ENCODE measurements at regions not wholly inside any gene's neighbourhood (a gene's known extent, or its start where the extent isn't known, plus 50 kb on each side); places are given as distances from the start of the nearest gene placed in this dataset.

DNA sequence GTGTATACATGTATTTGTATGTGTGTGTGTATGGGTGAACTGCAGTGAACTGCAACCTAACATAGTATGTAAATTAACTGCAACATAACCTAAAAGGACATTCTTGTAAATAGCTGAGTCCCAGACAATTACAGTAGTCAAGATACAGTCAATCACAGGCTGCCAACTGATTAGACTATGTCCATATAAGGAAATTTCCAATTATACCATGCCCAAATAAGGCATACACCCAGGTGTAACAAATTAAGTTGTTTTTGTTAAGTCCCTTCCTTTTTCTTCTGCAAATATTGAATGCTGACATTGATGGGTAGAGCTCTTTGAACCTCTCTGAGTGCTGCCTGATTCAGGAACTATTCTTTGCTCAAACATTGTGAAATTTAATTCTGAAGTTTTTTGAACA is 594.6 kb upstream of the FAM174A start:
- H3K27ac ChIP-seq = no peak overlapping the region
- TF ChIP-seq POLR2A (IDR thresholded peaks at IDR 0.05) (no peak), CTCF (IDR thresholded peaks at IDR 0.05) (no peak)
- DNase-seq = no peak
- no peaks in the 10 kb centered on the region for H3K36me3 ChIP-seq
- intact Hi-C loops (cut with DNase I; ENCODE audit: low total_unique reads) = no loop called here
- H3K9me3 ChIP-seq = no peaks in the 10 kb centered on the region
- no peak overlapping the region for H3K4me3 ChIP-seq
- no peaks in the 10 kb centered on the region for H3K27me3 ChIP-seq
- no peaks in the 10 kb centered on the region for H3K4me1 ChIP-seq

DNA sequence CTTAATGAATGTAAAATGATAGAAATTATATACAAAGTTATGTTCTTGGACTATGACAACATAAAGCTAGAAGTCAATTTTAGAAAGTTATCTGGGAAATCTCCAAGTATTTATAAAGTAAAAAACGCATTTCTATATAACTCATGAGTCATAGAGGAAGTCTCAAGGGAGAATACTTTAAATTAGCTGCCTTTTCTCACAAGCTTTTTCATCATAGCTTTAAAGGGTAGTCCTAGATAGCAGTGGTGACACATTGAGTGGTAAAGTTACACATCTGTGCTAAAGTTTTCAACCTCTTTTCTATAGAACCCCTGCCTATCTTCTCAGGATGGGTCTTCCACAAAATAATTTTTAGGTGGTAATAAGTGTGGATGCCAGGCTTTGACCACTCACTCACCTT is 598.3 kb upstream of the FAM174A start:
- H3K36me3 ChIP-seq = no peaks in the 10 kb centered on the region
- H3K27ac ChIP-seq = no peak overlapping the region
- no peaks in the 10 kb centered on the region for H3K27me3 ChIP-seq
- H3K4me1 ChIP-seq = no peaks in the 10 kb centered on the region
- DNase-seq = no peak
- no peaks in the 10 kb centered on the region for H3K9me3 ChIP-seq
- intact Hi-C loops (cut with DNase I; ENCODE audit: low total_unique reads) = no loop called here
- TF ChIP-seq CTCF (IDR thresholded peaks at IDR 0.05) (no peak), POLR2A (IDR thresholded peaks at IDR 0.05) (no peak)
- no peak overlapping the region for H3K4me3 ChIP-seq

GRCh38 chr5:99929806-99930135 is 605.4 kb upstream of the FAM174A start:
- DNase-seq = no peak
- no peaks in the 10 kb centered on the region for H3K4me1 ChIP-seq
- TF ChIP-seq POLR2A (IDR thresholded peaks at IDR 0.05) (no peak), CTCF (IDR thresholded peaks at IDR 0.05) (no peak)
- H3K27me3 ChIP-seq = no peaks in the 10 kb centered on the region
- no peak overlapping the region for H3K27ac ChIP-seq
- no peak overlapping the region for H3K4me3 ChIP-seq
- no peaks in the 10 kb centered on the region for H3K9me3 ChIP-seq
- intact Hi-C loops (cut with DNase I; ENCODE audit: low total_unique reads) = no loop called here
- H3K36me3 ChIP-seq = no peaks in the 10 kb centered on the region

GRCh38 chr5:99929067-99929805 is 605.9 kb upstream of the FAM174A start:
- Histone ChIP-seq H3K4me3 (no peak overlapping the region), H3K9me3 (no peaks in the 10 kb centered on the region), H3K27me3 (no peaks in the 10 kb centered on the region), H3K27ac (no peak overlapping the region), H3K36me3 (no peaks in the 10 kb centered on the region), H3K4me1 (no peaks in the 10 kb centered on the region)
- DNase-seq = no peak
- TF ChIP-seq POLR2A (IDR thresholded peaks at IDR 0.05) = no peak
- intact Hi-C loops (cut with DNase I; ENCODE audit: low total_unique reads) = no loop called here

DNA sequence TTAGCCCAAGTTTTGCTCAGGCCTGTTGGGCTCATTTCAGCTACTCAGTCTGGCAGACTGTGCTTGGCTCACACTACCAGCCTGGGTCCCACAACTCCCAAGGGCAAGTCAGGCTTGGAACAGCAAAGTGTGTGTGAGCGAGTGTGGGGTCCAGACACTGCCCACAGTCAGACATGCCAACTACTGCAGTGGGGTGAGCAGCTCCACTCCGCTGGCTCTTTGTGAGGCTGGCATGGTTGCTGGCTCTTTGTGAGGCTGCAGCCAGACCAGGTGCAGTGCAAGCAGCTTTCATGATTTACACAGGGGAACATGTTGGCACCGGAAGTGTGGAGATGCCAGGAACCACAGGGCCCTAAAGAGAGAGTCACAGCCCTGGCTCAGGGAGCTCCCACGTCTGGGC is 606.7 kb upstream of the FAM174A start:
- no peak for DNase-seq
- Histone ChIP-seq H3K36me3 (no peaks in the 10 kb centered on the region), H3K27me3 (no peaks in the 10 kb centered on the region), H3K27ac (no peak overlapping the region), H3K4me1 (no peaks in the 10 kb centered on the region), H3K9me3 (no peaks in the 10 kb centered on the region), H3K4me3 (no peak overlapping the region)
- TF ChIP-seq CTCF (IDR thresholded peaks at IDR 0.05) = no peak
- TF ChIP-seq POLR2A (IDR thresholded peaks at IDR 0.05) = no peak
- intact Hi-C loops (cut with DNase I; ENCODE audit: low total_unique reads) = no loop called here

DNA sequence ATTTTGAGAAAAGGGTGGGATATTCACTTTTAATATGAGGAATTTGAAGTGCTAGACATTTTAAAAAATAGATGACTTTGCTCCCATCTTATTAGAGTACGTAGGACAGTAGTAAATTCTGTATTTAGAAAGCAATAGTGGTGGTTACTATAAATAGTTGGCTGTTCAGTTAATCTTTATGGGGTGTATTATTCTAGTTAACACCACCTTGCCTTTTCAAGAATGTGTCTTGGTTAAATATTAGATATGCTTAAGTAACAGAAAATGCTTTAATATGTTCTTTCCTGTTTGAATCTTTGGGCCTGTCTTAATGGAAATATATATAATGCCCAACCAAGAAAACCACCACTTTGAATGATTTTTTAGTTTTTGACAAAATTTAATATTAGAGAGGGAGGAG is 608.7 kb upstream of the FAM174A start:
- Histone ChIP-seq H3K4me1 (no peaks in the 10 kb centered on the region), H3K36me3 (no peaks in the 10 kb centered on the region), H3K9me3 (no peaks in the 10 kb centered on the region), H3K4me3 (no peak overlapping the region), H3K27ac (no peak overlapping the region), H3K27me3 (no peaks in the 10 kb centered on the region)
- intact Hi-C loops (cut with DNase I; ENCODE audit: low total_unique reads) = no loop called here
- DNase-seq = no peak
- TF ChIP-seq CTCF (IDR thresholded peaks at IDR 0.05) (no peak), POLR2A (IDR thresholded peaks at IDR 0.05) (no peak)
